ENCODE measurements at regions not wholly inside any gene's neighbourhood (a gene's known extent, or its start where the extent isn't known, plus 50 kb on each side); places are given as distances from the start of the nearest gene placed in this dataset.

DNA sequence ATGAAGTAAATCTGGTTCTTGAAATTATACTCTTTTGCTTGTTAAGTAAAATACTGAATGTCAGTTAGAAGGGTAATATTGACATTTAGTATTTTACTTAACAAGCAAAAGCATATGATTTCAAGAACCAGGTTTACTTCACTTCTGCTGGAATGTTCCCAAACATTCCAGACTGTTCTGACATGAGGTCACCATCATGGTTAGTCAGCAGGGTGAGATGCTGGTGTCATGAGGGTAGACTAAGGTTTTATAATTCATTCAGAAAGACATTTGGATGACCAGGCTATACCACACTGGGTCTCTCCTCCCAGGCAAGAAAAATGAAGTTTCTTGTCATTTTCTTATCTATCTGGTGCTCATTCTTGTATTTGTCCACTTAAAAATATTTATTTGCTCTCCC is 414.4 kb upstream of the MMS22L start:
- Histone ChIP-seq H3K9me3 (ENCODE audit: insufficient read depth in 2 of 2, low read depth in 1 of 2, low read length in 1 of 2) (no peaks in the 10 kb centered on the region), H4K20me1 (replicated peaks in 1 of 2; ENCODE audit: control insufficient read depth in 1 of 2, insufficient read depth in 2 of 2, low read length in 2 of 2) (no peaks in the 10 kb centered on the region), H3K23ac (ENCODE audit: insufficient read length) (no peak overlapping the region), H3K56ac (replicated peaks; ENCODE audit: insufficient read length, low read depth, low read length) (no peak overlapping the region), H3K18ac (ENCODE audit: extremely low read depth, low read length) (no peak overlapping the region), H4K8ac (ENCODE audit: extremely low read depth, insufficient read depth, low read length) (no peak overlapping the region), H3K4me2 (ENCODE audit: insufficient read depth in 1 of 2, low read depth in 2 of 2, low read length in 2 of 2) (no peak overlapping the region), H3K4me3 (ENCODE audit: extremely low read depth in 1 of 4, insufficient read depth in 2 of 4, low read depth in 3 of 4, low read length in 4 of 4) (no peak overlapping the region), H3K23me2 (ENCODE audit: low read depth, low read length) (no peaks in the 10 kb centered on the region), H3K9ac (replicated peaks in 1 of 4; ENCODE audit: extremely low read depth in 1 of 4, low read depth in 3 of 4, low read length in 3 of 4) (no peak overlapping the region), H3K4ac (replicated peaks; ENCODE audit: insufficient read length, low read depth, low read length) (no peak overlapping the region), H3K14ac (ENCODE audit: insufficient read length) (no peak overlapping the region), H3K79me2 (ENCODE audit: control insufficient read depth in 1 of 2, insufficient read depth in 2 of 2, low read length in 2 of 2) (no peaks in the 10 kb centered on the region), H2BK20ac (ENCODE audit: low read length) (no peak overlapping the region), H3K4me1 (replicated peaks in 1 of 4; ENCODE audit: control insufficient read depth in 3 of 4, insufficient read depth in 4 of 4, low read length in 3 of 4) (no peaks in the 10 kb centered on the region), H2BK5ac (ENCODE audit: low read depth, low read length) (no peak overlapping the region), H3K27me3 (replicated peaks in 1 of 4; ENCODE audit: control insufficient read depth in 3 of 4, extremely low read depth in 1 of 4, insufficient read depth in 3 of 4, low read length in 3 of 4) (no peaks in the 10 kb centered on the region), H4K5ac (ENCODE audit: insufficient read length, low read depth, low read length) (no peak overlapping the region), H4K91ac (replicated peaks; ENCODE audit: insufficient read length, low read length) (no peak overlapping the region), H2AK5ac (ENCODE audit: low read depth, low read length) (no peak overlapping the region), H3K27ac (ENCODE audit: low read depth, low read length) (no peak overlapping the region), H3K79me1 (ENCODE audit: low read depth, low read length) (no peaks in the 10 kb centered on the region; the same call in 1 of the 2 replicates), H3K36me3 (ENCODE audit: control insufficient read depth in 2 of 4, insufficient read depth in 4 of 4, low read length in 3 of 4) (no peaks in the 10 kb centered on the region), H2AFZ (ENCODE audit: low read length) (no peak overlapping the region), H2BK12ac (ENCODE audit: low read depth, low read length) (no peak overlapping the region), H2BK15ac (ENCODE audit: low read length) (no peak overlapping the region), H2BK120ac (replicated peaks; ENCODE audit: low read depth, low read length) (no peak overlapping the region)
- no peak for FAIRE-seq
- CTCF ChIA-PET (ENCODE audit: partially characterized antibody), result interaction anchor here (0.6 to 1.4 kb wide), 4 partner anchors 9 to 271 kb away, joined by 3 to 5 read pairs (median 3); no protein-coding TSS in a partner anchor
- DNase-seq (ENCODE audit: low read depth in 1 of 2, low spot score in 2 of 2), result no peak
- POLR2A ChIA-PET (ENCODE audit: partially characterized antibody), result no interaction called here
- TF ChIP-seq TEAD4 (IDR thresholded peaks at IDR 0.05; ENCODE audit: low read depth, low read length) (0 out of 2 replicates have a peak, but pooled peaks have one; percentile 16), ATF3 (IDR thresholded peaks at IDR 0.05; ENCODE audit: insufficient read depth, low read depth, low read length) (no peak), CEBPB (IDR thresholded peaks at IDR 0.05; ENCODE audit: low read depth, low read length) (no peak), GTF2F1 (IDR thresholded peaks at IDR 0.05; ENCODE audit: borderline replicate concordance, low read depth, low read length) (no peak), CTBP2 (IDR thresholded peaks at IDR 0.05; ENCODE audit: borderline replicate concordance, insufficient read depth, insufficient read length, low read length) (no peak)
